Activated naive CD8-positive, alpha-beta T cell treated with anti-CD3 and anti-CD28 coated beads, Interleukin-2, amount 10 ng/mL, durations not matched to agents 7 days and 5 days (primary cell): ENCODE measurements at regions not wholly inside any gene's neighbourhood (a gene's known extent, or its start where the extent isn't known, plus 50 kb on each side); places are given as distances from the start of the nearest gene placed in this dataset.
"Not testable (repeated sequence)": the region's sequence is repeated elsewhere in the genome, so short reads cannot be mapped to it uniquely, and the experiment has no call there.

Experiments used
- ATAC-seq: fragments of 150-1000 bp; cut with Tn5 transposase; one replicate; pipeline ENCODE4 v1.10.0; 2021; ENCODE audit warnings: low read depth, moderate library complexity
- POLR2A ChIA-PET: fragments of 350-600 bp; sonication (Branson Sonifier 250); formaldehyde crosslinking; loops from one replicate; lab custom pipeline; 2021; ENCODE audit warnings: antibody characterized with exemption; lab: Charles Lee
- DNase-seq: peaks from one replicate; pipeline ENCODE4 v3.0.0; 2021
- H3K27ac Mint-ChIP-seq: one replicate; pipeline ENCODE4 v1.8.0; 2022; ENCODE audit warnings: mild to moderate bottlenecking, mixed read lengths
- H3K27me3 Mint-ChIP-seq: one replicate; pipeline ENCODE4 v1.8.0; 2022; ENCODE audit warnings: mild to moderate bottlenecking, moderate library complexity, mixed read lengths
- H3K36me3 Mint-ChIP-seq: one replicate; pipeline ENCODE4 v1.8.0; 2021; ENCODE audit warnings: mild to moderate bottlenecking, mixed read lengths
- H3K4me1 Mint-ChIP-seq: one replicate; pipeline ENCODE4 v1.8.0; 2021; ENCODE audit warnings: mixed read lengths
- H3K4me3 Mint-ChIP-seq: one replicate; pipeline ENCODE4 v1.8.0; 2022; ENCODE audit warnings: mild to moderate bottlenecking, moderate library complexity, mixed read lengths
- H3K9me3 Mint-ChIP-seq: one replicate; pipeline ENCODE4 v1.8.0; 2021; ENCODE audit warnings: mixed read lengths

DNA sequence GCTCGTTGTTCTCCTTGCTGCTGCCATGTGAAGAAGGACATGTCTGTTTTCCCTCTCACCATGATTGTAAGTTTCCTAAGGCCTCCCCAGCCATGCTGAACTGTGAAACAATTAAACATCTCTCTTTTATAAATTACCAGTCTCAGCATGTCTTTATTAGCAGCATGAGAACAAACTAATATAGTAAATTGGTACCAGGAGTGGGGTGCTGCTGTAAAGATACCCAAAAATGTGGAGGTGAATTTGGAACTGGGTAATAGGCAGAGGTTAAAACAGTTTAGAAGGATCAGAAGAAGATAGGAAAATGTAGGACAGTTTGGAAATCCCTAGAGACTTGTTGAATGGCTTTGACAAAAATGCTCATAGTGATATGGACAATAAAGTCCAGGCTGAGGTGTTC is 576.7 kb downstream of the EPM2A start:
- POLR2A ChIA-PET, ATAC-seq: not testable (repeated sequence)

DNA sequence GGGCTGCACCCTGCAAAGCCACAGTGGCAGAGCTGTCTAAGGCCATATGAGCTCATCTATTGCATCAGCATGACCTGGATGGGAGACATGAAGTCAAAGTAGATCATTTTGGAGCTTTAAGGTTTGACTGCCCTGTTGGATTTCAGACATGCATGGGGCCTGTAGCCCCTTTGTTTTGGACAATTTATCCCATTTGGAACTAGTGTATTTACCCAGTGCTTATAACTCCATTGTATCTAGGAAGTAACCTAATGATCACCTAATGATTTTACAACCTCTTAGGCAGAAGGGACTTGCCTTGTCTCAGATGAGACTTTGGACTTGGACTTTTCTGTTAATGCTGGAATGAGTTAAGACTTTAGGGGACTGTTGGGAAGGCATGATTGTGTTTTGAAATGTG is 575.4 kb downstream of the EPM2A start:
- POLR2A ChIA-PET: no interaction called here
- Mint-ChIP-seq H3K36me3 (no peaks in the 10 kb centered on the region), H3K27me3 (no peaks in the 10 kb centered on the region), H3K4me1 (no peaks in the 10 kb centered on the region), H3K27ac (no peak overlapping the region), H3K4me3 (no peak overlapping the region), H3K9me3 (peaks cover 12% of the 10 kb centered on the region)
- ATAC-seq: no peak
- no peak for DNase-seq

More for the DNA sequence above, 576.7 kb downstream of the EPM2A start:
- H3K9me3 Mint-ChIP-seq: peaks cover 12% of the 10 kb centered on the region
- DNase-seq, H3K27ac Mint-ChIP-seq, H3K4me1 Mint-ChIP-seq, H3K4me3 Mint-ChIP-seq, H3K36me3 Mint-ChIP-seq, H3K27me3 Mint-ChIP-seq: not testable (repeated sequence)

DNA sequence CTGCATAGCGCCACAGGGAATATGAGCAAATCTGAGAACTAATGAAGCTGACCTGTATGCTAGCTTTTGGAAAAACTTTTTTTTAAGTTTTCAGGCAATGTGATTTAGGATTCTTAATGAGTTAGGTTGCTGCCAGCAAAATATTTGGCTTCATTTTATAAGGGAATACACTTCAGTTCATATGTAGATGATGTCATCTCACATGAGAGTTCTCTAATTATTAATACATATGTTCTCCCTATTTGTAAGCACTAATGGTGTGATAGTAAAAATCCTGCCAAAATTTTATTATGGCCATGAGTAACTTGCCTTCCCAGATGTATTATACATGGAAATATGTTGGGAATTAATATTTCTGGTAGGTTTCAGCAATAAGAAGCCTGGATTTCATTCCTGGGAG is 573.8 kb downstream of the EPM2A start:
- POLR2A ChIA-PET: no interaction called here
- no peaks in the 10 kb centered on the region for H3K4me1 Mint-ChIP-seq
- H3K9me3 Mint-ChIP-seq: peaks cover 12% of the 10 kb centered on the region
- DNase-seq (no peak), ATAC-seq (no peak)
- H3K27me3 Mint-ChIP-seq: peaks cover 2% of the 10 kb centered on the region
- no peaks in the 10 kb centered on the region for H3K36me3 Mint-ChIP-seq
- H3K4me3 Mint-ChIP-seq: no peak overlapping the region
- H3K27ac Mint-ChIP-seq: no peak overlapping the region

DNA sequence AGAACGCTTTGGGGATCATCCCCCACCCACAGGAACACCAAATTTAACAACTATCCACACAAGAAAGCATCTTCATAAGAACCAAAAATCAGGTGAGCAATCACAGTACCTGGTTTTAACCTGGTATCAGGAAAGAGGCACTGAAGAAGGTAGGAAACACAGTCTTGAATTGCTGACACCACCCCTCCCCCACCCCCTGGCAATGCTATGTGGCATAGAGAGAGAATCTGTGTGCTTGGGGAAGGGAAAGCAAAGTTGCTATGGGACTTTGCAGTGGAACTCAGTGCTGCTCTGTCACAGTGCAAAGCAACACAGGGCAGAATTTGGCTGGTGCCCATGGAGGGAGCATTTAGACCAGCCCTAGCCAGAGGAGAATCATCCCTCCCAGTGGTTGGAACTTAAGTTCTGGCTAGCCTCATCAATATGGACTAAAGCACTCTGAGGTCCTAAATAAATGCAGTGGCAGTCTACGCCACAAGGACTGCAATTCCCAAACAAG is 565.5 kb downstream of the EPM2A start:
- H3K4me1 Mint-ChIP-seq: no peaks in the 10 kb centered on the region
- POLR2A ChIA-PET: no interaction called here
- no peaks in the 10 kb centered on the region for H3K36me3 Mint-ChIP-seq
- H3K27ac Mint-ChIP-seq: no peak overlapping the region
- H3K27me3 Mint-ChIP-seq: peaks cover 4% of the 10 kb centered on the region
- DNase-seq (no peak), ATAC-seq (no peak)
- H3K9me3 Mint-ChIP-seq: no peaks in the 10 kb centered on the region
- no peak overlapping the region for H3K4me3 Mint-ChIP-seq

DNA sequence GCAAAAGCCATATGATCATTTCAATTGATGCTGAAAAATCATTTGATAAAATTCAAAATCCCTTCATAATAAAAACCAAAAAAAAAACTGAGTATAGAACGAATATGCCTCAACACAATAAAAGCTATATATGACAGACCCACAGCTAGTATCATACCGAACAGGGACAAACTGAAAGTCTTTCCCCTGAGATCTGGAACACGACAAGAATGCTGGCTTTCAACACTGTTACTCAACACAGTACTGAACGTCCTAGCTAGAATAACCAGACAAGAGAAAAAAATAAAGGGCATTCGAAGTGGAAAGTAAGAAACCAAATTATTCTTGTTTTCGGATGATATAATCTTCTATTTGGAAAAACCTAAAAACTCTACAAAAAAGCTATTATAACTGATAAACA is 559.9 kb downstream of the EPM2A start:
- Mint-ChIP-seq H3K27me3 (peaks cover 5% of the 10 kb centered on the region), H3K4me3 (no peak overlapping the region), H3K36me3 (no peaks in the 10 kb centered on the region), H3K9me3 (peaks cover 6% of the 10 kb centered on the region), H3K27ac (no peak overlapping the region), H3K4me1 (no peaks in the 10 kb centered on the region)
- POLR2A ChIA-PET: no interaction called here
- DNase-seq (no peak), ATAC-seq (no peak)

DNA sequence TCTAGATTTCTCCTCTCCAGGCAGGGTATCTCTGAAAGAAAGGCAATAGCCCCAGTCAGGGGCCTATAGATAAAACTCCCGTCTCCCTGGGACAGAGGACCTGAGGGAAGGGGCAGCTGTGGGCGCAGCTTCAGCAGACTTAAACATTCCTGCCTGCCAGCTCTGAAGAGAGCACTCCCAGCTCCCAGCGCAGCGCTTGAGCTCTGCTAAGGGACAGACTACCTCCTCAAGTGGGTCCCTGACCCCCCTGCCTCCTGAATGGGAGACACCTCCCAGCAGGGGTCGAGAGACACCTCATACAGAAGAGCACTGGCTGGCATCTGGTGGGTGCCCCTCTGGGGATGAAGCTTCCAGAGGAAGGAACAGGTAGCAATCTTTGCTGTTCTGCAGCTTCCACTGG is 556.9 kb downstream of the EPM2A start:
- DNase-seq (no peak), ATAC-seq (no peak)
- POLR2A ChIA-PET: no interaction called here
- no peak overlapping the region for H3K27ac Mint-ChIP-seq
- no peaks in the 10 kb centered on the region for H3K36me3 Mint-ChIP-seq
- peaks cover 3% of the 10 kb centered on the region for H3K27me3 Mint-ChIP-seq
- no peaks in the 10 kb centered on the region for H3K4me1 Mint-ChIP-seq
- H3K9me3 Mint-ChIP-seq: peaks cover 6% of the 10 kb centered on the region
- no peak overlapping the region for H3K4me3 Mint-ChIP-seq

DNA sequence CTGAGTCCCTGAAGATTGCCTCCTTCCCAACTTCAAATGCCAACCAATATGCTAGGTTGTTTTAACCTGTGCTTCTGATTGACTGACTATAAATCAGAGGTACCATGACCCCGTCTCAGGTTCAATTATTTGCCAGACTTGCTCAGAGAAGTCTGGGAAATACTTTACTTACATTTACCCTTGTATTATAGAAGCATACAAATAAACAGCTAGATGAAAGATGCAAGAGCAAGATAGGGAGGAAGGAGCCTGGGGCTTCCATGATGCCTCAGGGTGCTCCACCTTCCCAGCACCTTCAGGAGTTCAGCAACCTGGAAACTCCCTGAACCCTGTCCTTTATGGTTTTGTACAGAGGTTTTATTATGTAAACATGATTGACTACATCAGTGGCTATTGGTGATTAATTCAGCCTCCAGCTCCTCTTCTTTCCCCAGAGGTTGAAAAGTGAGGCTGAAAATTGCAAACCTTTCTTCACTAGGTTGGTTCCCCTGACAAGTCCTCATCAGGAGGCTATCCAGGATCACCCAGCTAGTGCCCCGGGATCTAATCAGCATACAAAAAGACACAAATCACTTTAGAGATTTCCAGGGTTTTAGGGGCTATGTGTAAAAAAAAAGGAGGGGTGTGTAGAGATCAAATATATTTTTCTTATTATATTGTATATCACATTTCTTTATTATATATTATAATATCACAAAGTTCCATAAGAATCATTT is 547.7 kb downstream of the EPM2A start:
- POLR2A ChIA-PET: no interaction called here
- Mint-ChIP-seq H3K4me1 (no peaks in the 10 kb centered on the region), H3K36me3 (no peaks in the 10 kb centered on the region)

DNA sequence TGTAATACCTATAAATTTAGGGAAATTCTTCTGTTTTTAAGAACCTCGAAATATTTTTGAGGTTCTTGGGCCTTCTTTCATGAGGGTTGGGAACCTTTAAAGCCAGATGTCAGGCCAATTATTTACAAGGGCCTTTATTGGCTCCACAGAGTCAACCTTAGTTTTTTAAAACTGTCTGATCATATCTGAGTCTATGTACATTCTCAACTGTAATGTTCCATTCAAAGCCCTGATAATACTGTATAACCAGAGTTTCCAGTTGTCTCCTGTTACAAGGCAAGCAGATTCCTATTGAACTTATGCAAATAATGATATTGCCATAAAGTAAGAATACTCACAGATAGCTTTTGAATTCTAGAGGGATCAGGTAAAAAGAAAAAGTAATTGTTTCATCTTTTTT is 545.5 kb downstream of the EPM2A start:
- POLR2A ChIA-PET: no interaction called here
- H3K36me3 Mint-ChIP-seq: no peaks in the 10 kb centered on the region
- no peak for DNase-seq
- no peak for ATAC-seq
- H3K27me3 Mint-ChIP-seq: no peaks in the 10 kb centered on the region
- no peaks in the 10 kb centered on the region for H3K4me1 Mint-ChIP-seq
- H3K9me3 Mint-ChIP-seq: no peaks in the 10 kb centered on the region
- H3K27ac Mint-ChIP-seq: no peak overlapping the region
- H3K4me3 Mint-ChIP-seq: no peak overlapping the region

More for the DNA sequence above, 547.7 kb downstream of the EPM2A start:
- ATAC-seq (no peak), DNase-seq (no peak)
- Mint-ChIP-seq H3K4me3 (no peak overlapping the region), H3K9me3 (no peaks in the 10 kb centered on the region), H3K27me3 (peaks cover 7% of the 10 kb centered on the region), H3K27ac (no peak overlapping the region)

DNA sequence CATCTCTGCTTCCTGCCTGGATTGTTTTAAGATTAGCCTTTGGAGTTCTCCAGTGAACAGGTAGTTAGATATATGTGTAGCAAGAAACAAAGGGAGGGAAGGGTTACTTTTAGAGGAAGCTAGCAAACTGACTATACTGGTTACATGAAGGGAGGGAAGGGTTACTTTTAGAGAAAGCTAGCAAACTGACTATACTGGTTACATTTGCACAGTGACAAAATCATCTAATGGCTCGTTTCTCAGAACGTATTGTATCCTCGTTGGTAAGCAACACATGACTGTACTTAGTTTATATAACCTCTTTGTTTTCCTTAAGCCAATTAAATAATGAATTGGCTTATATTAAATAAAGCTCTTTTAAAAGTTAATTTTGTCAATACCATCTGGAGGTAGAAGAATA is 540.9 kb downstream of the EPM2A start:
- POLR2A ChIA-PET: no interaction called here
- no peaks in the 10 kb centered on the region for H3K36me3 Mint-ChIP-seq
- H3K27me3 Mint-ChIP-seq: no peaks in the 10 kb centered on the region
- no peaks in the 10 kb centered on the region for H3K9me3 Mint-ChIP-seq
- DNase-seq (no peak), ATAC-seq (no peak)
- H3K4me1 Mint-ChIP-seq: no peaks in the 10 kb centered on the region
- H3K27ac Mint-ChIP-seq: no peak overlapping the region
- no peak overlapping the region for H3K4me3 Mint-ChIP-seq

DNA sequence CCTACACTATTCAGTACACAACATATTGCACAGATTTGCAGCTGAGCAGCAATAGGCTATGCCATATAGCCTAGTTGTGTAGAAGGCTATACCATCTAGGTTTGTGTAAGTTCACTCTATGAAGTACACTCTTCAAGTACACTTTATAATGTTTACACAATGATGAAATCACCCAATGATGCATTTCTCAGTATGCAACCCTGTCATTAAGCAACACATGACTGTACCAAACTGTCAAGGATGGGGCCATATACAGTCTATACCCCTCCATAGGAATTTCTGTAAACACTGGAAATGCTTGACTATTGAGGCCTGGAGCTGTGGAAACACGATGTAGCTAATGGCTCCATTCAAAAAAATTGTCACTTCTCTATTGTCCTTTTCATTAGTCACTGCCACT is 535.4 kb downstream of the EPM2A start:
- no peak overlapping the region for H3K4me3 Mint-ChIP-seq
- no peak overlapping the region for H3K27ac Mint-ChIP-seq
- DNase-seq (no peak), ATAC-seq (no peak)
- H3K36me3 Mint-ChIP-seq: no peaks in the 10 kb centered on the region
- no peaks in the 10 kb centered on the region for H3K9me3 Mint-ChIP-seq
- no peaks in the 10 kb centered on the region for H3K4me1 Mint-ChIP-seq
- POLR2A ChIA-PET: no interaction called here
- H3K27me3 Mint-ChIP-seq: peaks cover 9% of the 10 kb centered on the region

DNA sequence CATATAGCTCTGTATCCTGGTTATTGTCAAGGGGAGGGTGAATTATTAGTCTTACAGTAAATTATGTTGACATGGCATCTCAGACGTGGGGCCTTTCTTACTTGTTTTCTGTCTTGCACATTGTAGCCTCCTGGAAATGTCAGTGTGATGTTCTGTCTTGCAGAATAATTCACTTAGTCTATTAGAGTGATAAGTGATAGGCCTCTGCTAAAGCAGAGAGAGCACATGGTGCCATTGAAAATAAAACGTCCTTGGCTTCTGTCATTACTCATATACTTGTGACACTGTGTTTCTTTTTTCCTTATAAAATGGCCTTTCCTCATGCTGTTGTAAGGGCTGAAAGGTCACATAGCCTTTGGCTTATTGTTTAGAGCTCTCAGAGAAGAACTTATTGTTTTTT is 531.0 kb downstream of the EPM2A start:
- Mint-ChIP-seq H3K4me1 (no peaks in the 10 kb centered on the region), H3K9me3 (no peaks in the 10 kb centered on the region), H3K27ac (no peak overlapping the region), H3K27me3 (peaks cover 9% of the 10 kb centered on the region), H3K36me3 (no peaks in the 10 kb centered on the region), H3K4me3 (no peak overlapping the region)
- ATAC-seq: no peak
- no peak for DNase-seq
- POLR2A ChIA-PET: no interaction called here

DNA sequence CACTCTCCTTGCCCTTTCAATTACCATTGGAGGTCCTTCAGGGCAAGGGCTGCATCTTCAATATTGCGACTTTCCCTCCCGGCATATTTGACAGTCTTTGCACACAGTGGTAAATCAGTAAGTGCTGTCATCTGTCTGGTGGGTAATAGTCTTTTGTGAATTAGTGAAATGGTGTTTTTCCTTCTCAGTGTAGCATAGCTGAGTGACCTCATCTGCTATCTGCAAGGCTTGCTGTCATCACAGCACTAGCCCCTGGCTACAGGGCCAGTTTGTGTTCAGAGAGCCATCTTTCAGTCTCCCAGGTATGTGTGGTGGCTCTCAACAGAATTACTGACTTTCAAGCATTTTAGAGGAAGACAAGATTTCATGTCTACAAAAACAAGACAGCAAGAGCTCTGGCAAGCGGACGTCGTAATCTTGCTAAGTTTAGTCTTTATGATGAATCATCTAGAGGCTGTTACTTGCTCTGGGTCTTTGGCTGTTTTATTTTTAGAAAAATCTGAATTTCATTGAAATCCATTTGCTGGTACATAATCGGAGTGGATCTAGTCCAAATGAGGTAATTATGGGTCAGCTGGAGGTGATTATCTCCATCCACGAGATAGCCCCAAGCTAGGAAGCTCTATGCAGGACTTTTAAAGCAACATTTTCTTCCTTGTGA is 528.9 kb downstream of the EPM2A start:
- H3K27ac Mint-ChIP-seq: no peak overlapping the region
- no peaks in the 10 kb centered on the region for H3K9me3 Mint-ChIP-seq
- ATAC-seq: no peak
- no peak overlapping the region for H3K4me3 Mint-ChIP-seq
- POLR2A ChIA-PET: no interaction called here
- H3K4me1 Mint-ChIP-seq: no peaks in the 10 kb centered on the region
- H3K36me3 Mint-ChIP-seq: no peaks in the 10 kb centered on the region
- peaks cover 9% of the 10 kb centered on the region for H3K27me3 Mint-ChIP-seq
- DNase-seq: no peak

DNA sequence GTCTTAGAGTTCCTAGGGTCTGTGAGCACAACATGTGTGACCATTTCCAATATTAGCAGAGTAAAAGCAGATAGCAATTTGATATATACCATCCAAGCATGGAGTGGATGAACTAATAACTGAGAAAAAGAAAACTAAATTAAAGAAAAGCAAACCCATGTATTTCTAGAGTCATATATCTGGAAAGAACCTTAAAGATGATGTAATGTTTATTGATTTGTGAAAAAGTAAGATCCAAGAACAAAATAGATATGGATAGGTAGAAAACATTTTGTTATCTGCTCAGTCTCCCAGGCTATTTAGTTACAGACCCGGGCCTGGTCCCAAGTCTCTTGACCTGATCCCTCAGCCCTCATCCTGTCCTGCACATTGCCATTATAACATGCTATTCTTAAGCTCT is 526.8 kb downstream of the EPM2A start:
- peaks cover 4% of the 10 kb centered on the region for H3K27me3 Mint-ChIP-seq
- H3K36me3 Mint-ChIP-seq: no peaks in the 10 kb centered on the region
- H3K9me3 Mint-ChIP-seq: no peaks in the 10 kb centered on the region
- no peak overlapping the region for H3K4me3 Mint-ChIP-seq
- H3K4me1 Mint-ChIP-seq: peaks cover under 1% of the 10 kb centered on the region
- ATAC-seq (no peak), DNase-seq (no peak)
- H3K27ac Mint-ChIP-seq: no peak overlapping the region
- POLR2A ChIA-PET: no interaction called here

DNA sequence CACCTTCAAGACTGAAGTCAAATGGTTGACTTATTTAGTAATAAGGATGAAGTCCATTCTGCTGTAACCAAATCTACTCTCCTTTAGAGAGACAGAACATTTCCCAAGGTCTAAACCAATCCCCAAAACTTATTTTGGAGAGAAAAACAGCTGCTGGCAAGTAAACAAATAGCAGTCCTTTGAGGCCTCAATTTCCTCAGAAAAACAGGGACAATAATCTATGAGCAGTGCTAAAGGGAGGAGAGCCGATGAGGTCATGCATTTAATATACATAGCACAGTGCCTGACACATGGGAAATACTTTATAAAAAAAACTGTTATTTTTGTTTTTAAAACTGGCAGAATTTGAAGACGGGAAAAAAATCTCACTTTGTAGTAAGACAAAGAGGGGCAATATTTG is 526.0 kb downstream of the EPM2A start:
- DNase-seq (no peak), ATAC-seq (no peak)
- no peak overlapping the region for H3K4me3 Mint-ChIP-seq
- H3K4me1 Mint-ChIP-seq: peaks cover 3% of the 10 kb centered on the region
- H3K36me3 Mint-ChIP-seq: no peaks in the 10 kb centered on the region
- peaks cover 2% of the 10 kb centered on the region for H3K27me3 Mint-ChIP-seq
- no peak overlapping the region for H3K27ac Mint-ChIP-seq
- no peaks in the 10 kb centered on the region for H3K9me3 Mint-ChIP-seq
- POLR2A ChIA-PET: no interaction called here
